Heart left ventricle (tissue), 16 donors: ENCODE measurements at regions not wholly inside any gene's neighbourhood (a gene's known extent, or its start where the extent isn't known, plus 50 kb on each side); places are given as distances from the start of the nearest gene placed in this dataset.
"Not testable (repeated sequence)": the region's sequence is repeated elsewhere in the genome, so short reads cannot be mapped to it uniquely, and the experiment has no call there.

Experiments used
- ATAC-seq, 4 donors: fragments of 200-7000 bp; cut with Tn5 transposase; one replicate each; pipeline ENCODE4 v1.9.1; 2020 to 2022; ENCODE audit warnings: moderate library complexity in 4 of 4, mild to moderate bottlenecking in 3 of 4, moderate number of reproducible peaks in 1 of 4
- DNase-seq, 5 donors: peaks; one replicate each; pipeline ENCODE4 v3.0.0-alpha.2; 2020
- H3K27ac ChIP-seq, 12 donors: fragments of 200-600 bp; sonication (generic) in 4 of 12; one replicate each; pipeline versions ENCODE4 v1.5.0 to v1.8.0; 2016 to 2022; ENCODE audit warnings: mild to moderate bottlenecking in 2 of 12
- H3K27me3 ChIP-seq, 9 donors: fragments of 200-600 bp; sonication (generic) in 2 of 9; one replicate each; pipeline versions ENCODE4 v1.5.1 to v1.8.0; 2016 to 2022; ENCODE audit warnings: mild to moderate bottlenecking in 3 of 9
- H3K36me3 ChIP-seq, 9 donors: fragments of 200-600 bp; sonication (generic) in 2 of 9; one replicate each; pipeline versions ENCODE4 v1.5.0 to v1.8.0; 2018 to 2022; ENCODE audit warnings: mild to moderate bottlenecking in 2 of 9
- H3K4me1 ChIP-seq, 12 donors: fragments of 200-600 bp; sonication (generic) in 4 of 12; one replicate each; pipeline versions ENCODE4 v1.5.0 to v1.8.0; 2016 to 2022; ENCODE audit warnings: mild to moderate bottlenecking in 3 of 12
- H3K4me3 ChIP-seq, 12 donors: fragments of 200-600 bp; sonication (generic) in 4 of 12; one replicate each; pipeline versions ENCODE4 v1.5.0 to v1.8.0; 2017 to 2022; ENCODE audit warnings: mild to moderate bottlenecking in 9 of 12, moderate library complexity in 4 of 12
- H3K9me3 ChIP-seq, 12 donors: fragments of 200-600 bp; sonication (generic) in 4 of 12; one replicate each; pipeline versions ENCODE4 v1.5.0 to v1.8.0; 2016 to 2022; ENCODE audit warnings: mild to moderate bottlenecking in 1 of 12
- CTCF ChIP-seq, 12 donors: fragments of 200-600 bp; sonication (generic) in 4 of 12; IDR thresholded peaks; one replicate each; pipeline versions ENCODE4 v1.5.0 to v1.8.0; 2018 to 2022; ENCODE audit warnings: antibody characterized with exemption in 12 of 12, mild to moderate bottlenecking in 5 of 12
- POLR2A ChIP-seq, 2 donors: fragments of 450-650 bp; IDR thresholded peaks; one replicate each; pipeline ENCODE4 v1.6.1; 2017; ENCODE audit warnings: antibody characterized with exemption in 2 of 2, mild to moderate bottlenecking in 2 of 2, moderate library complexity in 2 of 2
- WGBS, 4 donors: extraction: QIAGEN DNeasy Blood & Tissue Kit in 2 of 4; methylation state at CpG; one replicate each; pipeline versions ENCODE4 v1.1.5 to v1.1.7; 2013 to 2018; 5-methylcytosine and 5-hydroxymethylcytosine counted together
- intact Hi-C, 10 donors: fragments of 100-400 bp; cut with DNase I; formaldehyde crosslinking; loops; one replicate each; pipeline versions ENCODE4 v1.11.1 to v1.14.2; 2022
- donor health status: ischemic (EF 13 %, LVEDD 7.1; RV severe dilation, severe dysfunction).
- donor health status: healthy with polysubstance abuse.
- donor health status: DM: no; HTN: yes; CAD: no.
- donor health status: DM: no; HTN: no; CAD: no.
- donor health status: ischemic (EF 25% LVEDD 6.9; RV normal size, moderate dysfunction).
- donor health status: ischemic (EF 25% LVEDD 5.7; RV mildly dilated, moderate dysfunction).
- donor health status: healthy.
- donor health status: DM: yes; HTN: yes; CAD: no.
- donor health status: ischemic (EF 35%, LVEDD 5.7; RV mildly dilated, moderate dysfunction).
- donor health status: nonischemic (EF 11% LVEDD 7.7; RV severe dilation, severe dysfunction).
- donor health status: DM: yes; HTN: yes; CAD: no.
- donor health status: PGD.
- donor health status: ischemic (EF 29% LVEDD 5.4; RV normal size, mild dysfunction).
- donor health status: nonischemic (EF 23%, LVEDD 6.1; RV moderate dilation, normal function).

DNA sequence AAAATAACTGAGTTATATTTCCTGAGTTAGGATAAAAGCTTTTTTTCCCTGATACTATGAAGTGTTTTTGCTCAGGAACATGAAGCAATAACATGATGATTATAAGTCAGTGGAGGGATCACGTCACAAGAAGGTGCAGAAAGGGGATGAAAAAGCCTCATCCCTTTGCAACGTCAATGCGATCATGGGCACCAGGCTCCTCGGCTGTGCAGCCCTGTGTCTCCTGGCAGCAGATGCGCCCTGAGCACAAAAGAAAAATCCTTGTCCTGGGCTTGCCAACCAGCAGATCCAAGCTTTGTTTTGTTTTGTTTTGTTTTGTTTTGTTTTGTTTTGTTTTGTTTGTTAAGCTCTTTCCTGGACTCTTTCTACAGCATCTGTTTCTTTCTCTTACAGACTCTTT lies 103.5 kb upstream of the PRSS1 start:
- H3K36me3 ChIP-seq = no peaks in the 10 kb centered on the region
- TF ChIP-seq POLR2A (IDR thresholded peaks at IDR 0.05) (no peak), CTCF (IDR thresholded peaks at IDR 0.05) (no peak)
- WGBS, 4 donors = 48 to 60% (median 48%) methylated on average over 5 of the region's 5 CpGs
- no peak overlapping the region for H3K27ac ChIP-seq
- H3K27me3 ChIP-seq = peaks cover 0 to 79% (median 12%) of the 10 kb centered on the region in 9 donors
- intact Hi-C loops = no loop called here
- no peak for ATAC-seq
- no peaks in the 10 kb centered on the region for H3K9me3 ChIP-seq
- no peak for DNase-seq
- no peak overlapping the region for H3K4me3 ChIP-seq
- no peaks in the 10 kb centered on the region for H3K4me1 ChIP-seq

DNA sequence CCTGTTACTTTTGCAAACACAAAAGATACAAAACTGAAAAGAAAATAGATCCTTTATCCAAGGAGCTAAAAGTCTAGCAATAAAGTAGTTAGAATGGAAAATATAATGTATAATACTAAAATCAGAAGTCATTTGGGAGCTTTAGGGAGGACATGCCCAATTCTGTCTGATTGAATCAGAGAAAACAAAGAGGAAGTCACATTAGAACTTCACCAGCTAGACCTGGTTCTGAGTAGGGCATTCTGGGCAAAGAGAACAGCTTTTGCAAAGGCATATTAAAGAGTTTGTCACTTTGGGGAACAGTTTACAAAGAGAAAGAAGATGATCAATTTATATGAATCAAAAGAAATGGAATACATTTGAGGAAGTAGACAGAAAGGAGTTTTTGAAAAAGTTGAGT lies 107.0 kb upstream of the PRSS1 start:
- no peak for ATAC-seq
- Histone ChIP-seq H3K27me3 (peaks cover 0 to 65% (median 15%) of the 10 kb centered on the region in 9 donors), H3K4me1 (no peaks in the 10 kb centered on the region), H3K4me3 (no peak overlapping the region), H3K27ac (no peak overlapping the region), H3K36me3 (no peaks in the 10 kb centered on the region), H3K9me3 (no peaks in the 10 kb centered on the region)
- TF ChIP-seq CTCF (IDR thresholded peaks at IDR 0.05) = no peak
- TF ChIP-seq POLR2A (IDR thresholded peaks at IDR 0.05) = no peak
- intact Hi-C loops = loop anchor here in 1 of 10 donors (2.0 kb wide), 1 partner anchor 14 kb away; no protein-coding TSS in a partner anchor
- no peak for DNase-seq

DNA sequence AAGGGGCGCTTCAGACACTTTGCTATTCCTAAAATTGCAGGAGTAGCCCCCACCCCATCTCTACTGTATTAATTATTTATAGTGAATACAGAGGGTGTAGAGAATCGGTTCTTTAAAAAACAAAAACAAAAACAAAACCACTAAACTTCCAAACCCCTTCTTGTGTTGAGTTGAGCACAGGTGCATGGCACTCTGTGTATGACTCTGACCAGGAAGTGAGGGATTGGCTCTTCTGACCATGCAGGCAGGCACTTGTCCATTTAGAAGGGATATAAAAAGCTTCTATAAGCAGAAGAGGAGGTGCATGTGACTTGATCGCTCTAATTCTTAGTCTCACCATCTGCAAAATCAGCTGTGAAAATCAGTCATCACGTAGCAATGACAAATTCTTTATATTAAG lies 108.0 kb upstream of the PRSS1 start:
- H3K27me3 ChIP-seq = peaks cover 0 to 57% (median 15%) of the 10 kb centered on the region in 9 donors
- ATAC-seq, H3K36me3 ChIP-seq, intact Hi-C loops, H3K9me3 ChIP-seq, DNase-seq, H3K4me1 ChIP-seq, H3K27ac ChIP-seq, H3K4me3 ChIP-seq: not testable (repeated sequence)
- WGBS, 4 donors = 73 to 82% (median 78%) methylated on average over 4 of the region's 4 CpGs

DNA sequence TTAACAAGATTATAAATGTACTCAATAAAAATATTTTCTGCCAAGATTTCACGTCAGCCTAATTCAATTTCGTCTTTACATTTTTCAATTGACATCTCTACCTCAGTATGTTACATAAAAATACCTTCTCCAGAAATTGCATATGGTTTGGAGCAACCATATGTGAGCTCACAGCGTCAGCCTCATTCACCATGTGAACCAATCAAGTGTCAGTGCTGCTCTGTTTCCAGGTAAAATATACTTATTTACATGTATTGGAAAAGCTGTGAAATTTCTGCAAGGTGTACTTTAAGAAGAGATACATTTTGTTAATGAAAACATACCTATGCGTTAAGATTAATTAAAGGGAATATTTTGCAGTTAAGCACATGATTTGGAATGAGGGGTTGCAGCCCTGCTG lies 110.7 kb upstream of the PRSS1 start:
- peaks cover 0 to 59% (median 6%) of the 10 kb centered on the region in 9 donors for H3K27me3 ChIP-seq
- ATAC-seq = no peak
- TF ChIP-seq POLR2A (IDR thresholded peaks at IDR 0.05) (no peak), CTCF (IDR thresholded peaks at IDR 0.05) (no peak)

GRCh38 chr7:142637240-142637639 lies 112.0 kb upstream of the PRSS1 start:
- Histone ChIP-seq H3K4me1 (no peaks in the 10 kb centered on the region), H3K27me3 (peaks cover 0 to 51% (median 6%) of the 10 kb centered on the region in 9 donors), H3K9me3 (peaks cover 0 to 2% (median 0%) of the 10 kb centered on the region in 12 donors), H3K36me3 (no peaks in the 10 kb centered on the region), H3K27ac (no peak overlapping the region), H3K4me3 (no peak overlapping the region)
- intact Hi-C loops = loop anchor here in 2 of 10 donors (10.0 kb wide), 2 partner anchors 148 to 178 kb away; no protein-coding TSS in a partner anchor
- WGBS, 4 donors = 45 to 66% (median 61%) methylated on average over 5 of the region's 5 CpGs
- no peak for TF ChIP-seq CTCF (IDR thresholded peaks at IDR 0.05)
- TF ChIP-seq POLR2A (IDR thresholded peaks at IDR 0.05) = no peak
- ATAC-seq (no peak), DNase-seq (no peak)

More for the DNA sequence above, 110.7 kb upstream of the PRSS1 start:
- intact Hi-C loops = loop anchor here in 2 of 10 donors (10.0 kb wide), 2 partner anchors 146 to 176 kb away; no protein-coding TSS in a partner anchor
- Histone ChIP-seq H3K36me3 (no peaks in the 10 kb centered on the region), H3K27ac (no peak overlapping the region), H3K4me3 (no peak overlapping the region), H3K4me1 (no peaks in the 10 kb centered on the region), H3K9me3 (peaks cover 0 to 2% (median 0%) of the 10 kb centered on the region in 12 donors)
- WGBS, 4 donors = 78 to 83% (median 80%) methylated on average over 4 of the region's 4 CpGs
- no peak for DNase-seq
